ENCODE measurements at regions not wholly inside any gene's neighbourhood (a gene's known extent, or its start where the extent isn't known, plus 50 kb on each side); places are given as distances from the start of the nearest gene placed in this dataset.

- Histone ChIP-seq H3K4me3 (ENCODE audit: low read length) (no peak overlapping the region), H3K9me2 (ENCODE audit: insufficient read depth, low read length) (no peaks in the 10 kb centered on the region), H3K79me2 (replicated peaks; ENCODE audit: insufficient read depth, low read length) (no peaks in the 10 kb centered on the region), H3K27me3 (ENCODE audit: insufficient read depth, low read depth, low read length) (no peaks in the 10 kb centered on the region), H3F3A (ENCODE audit: insufficient read depth, low read length, poor library complexity, severe bottlenecking) (no peaks in the 10 kb centered on the region), H4K20me1 (ENCODE audit: insufficient read depth) (no peaks in the 10 kb centered on the region), H3K9me3 (ENCODE audit: low read length) (no peaks in the 10 kb centered on the region), H3K27ac (ENCODE audit: low read length) (no peak overlapping the region), H3K36me3 (ENCODE audit: insufficient read depth, low read length) (no peaks in the 10 kb centered on the region), H2AFZ (ENCODE audit: low read depth, low read length) (no peak overlapping the region), H3K4me2 (ENCODE audit: low read length) (no peak overlapping the region), H3K9ac (ENCODE audit: low read length) (no peak overlapping the region)
- TF ChIP-seq MXI1 (conservative IDR thresholded peaks at IDR 0.05; ENCODE audit: poor library complexity, severe bottlenecking) (no peak), EP300 (conservative IDR thresholded peaks at IDR 0.05; ENCODE audit: poor library complexity, severe bottlenecking) (no peak), TAF1 (IDR thresholded peaks at IDR 0.05; ENCODE audit: low read depth) (no peak), REST (IDR thresholded peaks at IDR 0.05; ENCODE audit: borderline replicate concordance) (no peak), SMC3 (conservative IDR thresholded peaks at IDR 0.05; ENCODE audit: poor library complexity) (no peak), CTCF (IDR thresholded peaks at IDR 0.05; ENCODE audit: poor library complexity, severe bottlenecking) (no peak)
These were observed 54.4 kb downstream of the NAV1 start for GRCh38 chr1:201593200-201593921.

- no peaks in the 10 kb centered on the region for H3K36me3 ChIP-seq (ENCODE audit: insufficient read depth, low read length)
- H3K4me3 ChIP-seq (ENCODE audit: low read length), result no peak overlapping the region
- no peaks in the 10 kb centered on the region for H3F3A ChIP-seq (ENCODE audit: insufficient read depth, low read length, poor library complexity, severe bottlenecking)
- TF ChIP-seq TAF1 (IDR thresholded peaks at IDR 0.05; ENCODE audit: low read depth), result no peak
- TF ChIP-seq EP300 (conservative IDR thresholded peaks at IDR 0.05; ENCODE audit: poor library complexity, severe bottlenecking), result no peak
- no peak for TF ChIP-seq MXI1 (conservative IDR thresholded peaks at IDR 0.05; ENCODE audit: poor library complexity, severe bottlenecking)
- no peak for TF ChIP-seq POLR2AphosphoS5 (IDR thresholded peaks at IDR 0.05)
- TF ChIP-seq REST (IDR thresholded peaks at IDR 0.05; ENCODE audit: borderline replicate concordance), result peak; percentile 48
- H4K20me1 ChIP-seq (ENCODE audit: insufficient read depth), result no peaks in the 10 kb centered on the region
- no peak overlapping the region for H3K27ac ChIP-seq (ENCODE audit: low read length)
- no peaks in the 10 kb centered on the region for H3K9me3 ChIP-seq (ENCODE audit: low read length)
- no peak overlapping the region for H2AFZ ChIP-seq (ENCODE audit: low read depth, low read length)
- no peak overlapping the region for H3K9ac ChIP-seq (ENCODE audit: low read length)
- H3K9me2 ChIP-seq (ENCODE audit: insufficient read depth, low read length), result no peaks in the 10 kb centered on the region
- no peak overlapping the region for H3K4me2 ChIP-seq (ENCODE audit: low read length)
- no peaks in the 10 kb centered on the region for H3K79me2 ChIP-seq (replicated peaks; ENCODE audit: insufficient read depth, low read length)
- no peaks in the 10 kb centered on the region for H3K27me3 ChIP-seq (ENCODE audit: insufficient read depth, low read depth, low read length)
These were observed 55.8 kb downstream of the NAV1 start for GRCh38 chr1:201594575-201595245.
